C4-2B (cell line): ENCODE measurements at regions not wholly inside any gene's neighbourhood (a gene's known extent, or its start where the extent isn't known, plus 50 kb on each side); places are given as distances from the start of the nearest gene placed in this dataset.

Source experiments
- CTCF ChIP-seq: fragments of 450-650 bp; conservative IDR thresholded peaks from 2 replicates; pipeline ENCODE4 v1.5.1; 2017; ENCODE audit warnings: mild to moderate bottlenecking
- ZFX ChIP-seq: fragments of 450-650 bp; IDR thresholded peaks from 2 replicates; pipeline ENCODE4 v1.6.1; 2017

- TF ChIP-seq CTCF, result no peak
- TF ChIP-seq ZFX, result no peak
Observed at GRCh38 chr6:141470810-141471209, 661.9 kb upstream of the GJE1 start.
